Stimulated activated CD8-positive, alpha-beta memory T cell treated with anti-CD3 and anti-CD28 coated beads, Interleukin-7, amount 100 ng/mL, for 24 hours (primary cell): ENCODE measurements at regions not wholly inside any gene's neighbourhood (a gene's known extent, or its start where the extent isn't known, plus 50 kb on each side); places are given as distances from the start of the nearest gene placed in this dataset.

Experiments
- DNase-seq: peaks from one replicate; pipeline ENCODE4 v3.0.0-alpha.2; 2020; ENCODE audit warnings: low read depth

- DNase-seq: no peak
These were observed 117.9 kb upstream of the MLN start for GRCh38 chr6:33921745-33922144.

GRCh38 chr6:33918175-33918695, 114.4 kb upstream of the MLN start:
- DNase-seq: no peak

- no peak for DNase-seq
These were observed 111.3 kb upstream of the MLN start for GRCh38 chr6:33915134-33915533.

GRCh38 chr6:33914645-33915044, 110.8 kb upstream of the MLN start:
- no peak for DNase-seq

GRCh38 chr6:33912195-33912594, 108.4 kb upstream of the MLN start:
- DNase-seq: no peak

GRCh38 chr6:33911488-33911887, 107.7 kb upstream of the MLN start:
- no peak for DNase-seq

GRCh38 chr6:33910594-33910993, 106.8 kb upstream of the MLN start:
- no peak for DNase-seq

- no peak for DNase-seq
These were observed 105.9 kb upstream of the MLN start for GRCh38 chr6:33909737-33910136.

- no peak for DNase-seq
These were observed 104.2 kb upstream of the MLN start for GRCh38 chr6:33908025-33908424.

GRCh38 chr6:33907227-33907626, 103.4 kb upstream of the MLN start:
- DNase-seq: no peak

GRCh38 chr6:33906439-33906838, 102.6 kb upstream of the MLN start:
- no peak for DNase-seq

GRCh38 chr6:33905071-33905609, 101.3 kb upstream of the MLN start:
- DNase-seq: no peak

GRCh38 chr6:33904747-33905065, 100.9 kb upstream of the MLN start:
- no peak for DNase-seq

GRCh38 chr6:33904050-33904746, 100.4 kb upstream of the MLN start:
- DNase-seq: peak; percentile 15

- no peak for DNase-seq
These were observed 99.8 kb upstream of the MLN start for GRCh38 chr6:33903579-33903978.

- no peak for DNase-seq
These were observed 98.7 kb upstream of the MLN start for GRCh38 chr6:33902457-33902853.

- DNase-seq: no peak
These were observed 98.1 kb upstream of the MLN start for GRCh38 chr6:33901822-33902456.

GRCh38 chr6:33898771-33899170, 95.0 kb upstream of the MLN start:
- no peak for DNase-seq

- no peak for DNase-seq
These were observed 93.5 kb upstream of the MLN start for GRCh38 chr6:33897189-33897780.

- no peak for DNase-seq
These were observed 92.8 kb upstream of the MLN start for GRCh38 chr6:33896391-33897188.

- DNase-seq: no peak
These were observed 92.2 kb upstream of the MLN start for GRCh38 chr6:33895988-33896387.

GRCh38 chr6:33895296-33895695, 91.5 kb upstream of the MLN start:
- DNase-seq: no peak
